ENCODE measurements at regions not wholly inside any gene's neighbourhood (a gene's known extent, or its start where the extent isn't known, plus 50 kb on each side); places are given as distances from the start of the nearest gene placed in this dataset.

DNA sequence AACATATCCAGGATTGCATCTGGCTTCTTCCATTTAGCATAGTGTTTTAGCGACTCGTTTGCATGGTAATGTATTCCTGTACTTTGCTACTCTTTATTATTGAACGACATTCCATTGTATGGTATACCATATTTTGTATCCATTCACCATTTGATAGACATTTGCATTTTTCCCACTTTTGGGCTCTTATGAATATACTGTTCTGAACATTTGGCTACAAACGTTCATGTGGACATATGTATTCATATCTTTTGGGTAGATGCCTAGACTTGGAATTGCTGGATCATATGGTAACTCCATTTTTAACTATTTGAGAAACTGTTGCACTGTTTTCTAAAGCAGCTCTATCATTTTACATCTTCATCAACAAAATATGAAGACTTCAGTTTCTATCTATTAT, 383.7 kb upstream of the AKR1E2 start:
- DNase-seq (no peak), ATAC-seq (ENCODE audit: low read depth) (no peak)
- no peak overlapping the region for H3K4me3 Mint-ChIP-seq
- TF ChIP-seq CTCF (IDR thresholded peaks at IDR 0.05): no peak
- no peaks in the 10 kb centered on the region for H3K4me1 Mint-ChIP-seq
- peaks cover 13% of the 10 kb centered on the region for H3K9me3 Mint-ChIP-seq
- no peak overlapping the region for H3K27ac Mint-ChIP-seq
- CTCF ChIA-PET: no interaction called here
- POLR2A ChIA-PET: no interaction called here
- peaks cover 9% of the 10 kb centered on the region for H3K27me3 Mint-ChIP-seq
- no peaks in the 10 kb centered on the region for H3K36me3 Mint-ChIP-seq (ENCODE audit: low read depth)
- intact Hi-C loops (cut with micrococcal nuclease): no loop called here

DNA sequence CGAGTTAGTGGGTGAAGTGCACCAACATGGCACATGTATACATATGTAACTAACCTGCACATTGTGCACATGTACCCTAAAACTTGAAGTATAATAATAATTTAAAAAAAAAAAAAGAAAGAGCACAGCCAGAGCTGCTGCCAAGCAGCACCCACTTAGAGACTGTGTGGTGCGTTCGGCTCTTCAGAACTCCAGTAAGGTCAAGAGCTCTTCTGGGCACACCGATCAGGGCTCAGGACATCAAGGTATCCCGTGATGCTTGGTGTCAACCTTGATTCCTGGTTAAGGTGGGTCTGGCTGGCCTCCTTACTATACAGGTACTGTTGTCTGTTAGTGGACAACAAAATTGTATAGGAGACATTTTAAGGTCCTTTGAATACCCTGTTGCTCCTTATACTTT, 385.7 kb upstream of the AKR1E2 start:
- no peak overlapping the region for H3K4me3 Mint-ChIP-seq
- H3K4me1 Mint-ChIP-seq: no peaks in the 10 kb centered on the region
- ATAC-seq (ENCODE audit: low read depth): no peak
- no peaks in the 10 kb centered on the region for H3K36me3 Mint-ChIP-seq (ENCODE audit: low read depth)
- peaks cover 9% of the 10 kb centered on the region for H3K27me3 Mint-ChIP-seq
- intact Hi-C loops (cut with micrococcal nuclease): no loop called here
- TF ChIP-seq CTCF (IDR thresholded peaks at IDR 0.05): no peak
- CTCF ChIA-PET: no interaction called here
- DNase-seq: no peak
- H3K9me3 Mint-ChIP-seq: peaks cover 13% of the 10 kb centered on the region
- POLR2A ChIA-PET: no interaction called here
- H3K27ac Mint-ChIP-seq: no peak overlapping the region

DNA sequence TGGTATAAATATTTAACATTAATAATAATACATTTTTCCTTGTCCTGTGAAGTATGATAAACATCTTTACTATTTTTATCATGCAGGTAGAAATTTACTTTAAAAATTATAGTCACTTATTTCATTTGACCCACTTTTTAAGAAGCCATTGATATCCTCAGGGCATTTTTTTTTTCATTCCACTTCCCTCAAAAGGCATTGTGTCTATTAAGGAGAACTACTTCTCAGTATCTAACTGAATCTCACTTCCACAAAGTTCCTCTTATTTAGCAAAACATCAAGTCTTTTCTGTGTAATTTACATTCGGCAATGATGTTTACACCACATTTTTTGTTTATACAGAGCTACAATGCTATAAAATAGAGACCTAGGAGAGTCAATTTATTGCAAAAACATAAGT, 388.2 kb upstream of the AKR1E2 start:
- TF ChIP-seq CTCF (IDR thresholded peaks at IDR 0.05): no peak
- Mint-ChIP-seq H3K4me1 (no peaks in the 10 kb centered on the region), H3K27me3 (peaks cover 2% of the 10 kb centered on the region), H3K4me3 (no peak overlapping the region), H3K9me3 (peaks cover 3% of the 10 kb centered on the region), H3K27ac (no peak overlapping the region), H3K36me3 (ENCODE audit: low read depth) (no peaks in the 10 kb centered on the region)
- CTCF ChIA-PET: no interaction called here
- POLR2A ChIA-PET: no interaction called here
- DNase-seq (no peak), ATAC-seq (ENCODE audit: low read depth) (no peak)
- intact Hi-C loops (cut with micrococcal nuclease): no loop called here

GRCh38 chr10:4437061-4437460, 388.9 kb upstream of the AKR1E2 start:
- Mint-ChIP-seq H3K36me3 (ENCODE audit: low read depth) (no peaks in the 10 kb centered on the region), H3K4me1 (no peaks in the 10 kb centered on the region), H3K27ac (no peak overlapping the region), H3K9me3 (peaks cover under 1% of the 10 kb centered on the region), H3K27me3 (peaks cover 2% of the 10 kb centered on the region), H3K4me3 (no peak overlapping the region)
- ChIA-PET POLR2A (no interaction called here), CTCF (no interaction called here)
- DNase-seq: no peak
- intact Hi-C loops (cut with micrococcal nuclease): no loop called here
- no peak for ATAC-seq (ENCODE audit: low read depth)
- TF ChIP-seq CTCF (IDR thresholded peaks at IDR 0.05): no peak

DNA sequence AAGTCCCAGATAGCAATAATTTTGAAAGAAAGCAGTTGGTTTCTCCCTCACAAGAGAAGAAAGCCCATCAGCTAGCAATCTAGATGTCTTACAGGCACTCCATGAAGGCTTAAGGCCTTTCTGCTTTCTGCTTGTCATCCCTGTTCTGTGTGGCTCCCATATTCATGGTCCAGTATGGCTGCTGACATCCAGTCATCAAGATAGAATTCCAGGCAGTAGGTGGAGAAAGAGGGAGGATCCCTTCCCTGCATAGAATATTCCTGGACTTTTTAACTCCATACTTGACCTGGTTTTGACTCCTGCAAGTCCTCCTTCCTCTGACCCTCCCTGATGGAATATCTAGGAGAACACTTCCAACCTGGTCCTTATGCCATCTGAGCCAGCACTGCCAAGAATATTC, 389.9 kb upstream of the AKR1E2 start:
- intact Hi-C loops (cut with micrococcal nuclease): no loop called here
- H3K4me1 Mint-ChIP-seq: no peaks in the 10 kb centered on the region
- CTCF ChIA-PET: no interaction called here
- TF ChIP-seq CTCF (IDR thresholded peaks at IDR 0.05): no peak
- no peaks in the 10 kb centered on the region for H3K9me3 Mint-ChIP-seq
- no peak for DNase-seq
- ATAC-seq (ENCODE audit: low read depth): no peak
- no peak overlapping the region for H3K27ac Mint-ChIP-seq
- peaks cover under 1% of the 10 kb centered on the region for H3K27me3 Mint-ChIP-seq
- H3K4me3 Mint-ChIP-seq: no peak overlapping the region
- H3K36me3 Mint-ChIP-seq (ENCODE audit: low read depth): no peaks in the 10 kb centered on the region
- POLR2A ChIA-PET: no interaction called here
